Transverse colon (tissue), 4 donors: ENCODE measurements at regions not wholly inside any gene's neighbourhood (a gene's known extent, or its start where the extent isn't known, plus 50 kb on each side); places are given as distances from the start of the nearest gene placed in this dataset.

Source experiments
- DNase-seq: peaks from one replicate; pipeline ENCODE4 v3.0.0-alpha.2; 2019
- H3K27ac ChIP-seq, 4 donors: fragments of 200-600 bp; sonication (generic); 2 replicates each; pipeline ENCODE4 v1.5.1; 2016 to 2018; ENCODE audit warnings: inconsistent platforms in 4 of 4
- H3K27me3 ChIP-seq: fragments of 200-600 bp; sonication (generic); 2 replicates; pipeline ENCODE4 v1.5.1; 2017; ENCODE audit warnings: inconsistent platforms
- H3K36me3 ChIP-seq, 4 donors: fragments of 200-600 bp; sonication (generic); 2 replicates each; pipeline ENCODE4 v1.5.1; 2017 to 2019; ENCODE audit warnings: inconsistent platforms in 4 of 4
- H3K4me1 ChIP-seq, 4 donors: fragments of 200-600 bp; sonication (generic); 2 replicates each; pipeline ENCODE4 v1.5.1; 2017 to 2020; ENCODE audit warnings: inconsistent platforms in 4 of 4
- H3K4me3 ChIP-seq, 4 donors: fragments of 200-600 bp; sonication (generic); 1 replicate in 1 of 4; 2 replicates in 3 of 4; pipeline versions ENCODE4 v1.5.1 to v1.6.1; 2017 to 2019; ENCODE audit warnings: inconsistent platforms in 4 of 4
- H3K9me3 ChIP-seq, 2 donors: fragments of 200-600 bp; sonication (generic); 2 replicates each; pipeline ENCODE4 v1.5.1; 2017 to 2019; ENCODE audit warnings: inconsistent platforms in 2 of 2
- EP300 ChIP-seq: sonication (generic); formaldehyde crosslinking; IDR thresholded peaks from one replicate; pipeline ENCODE4 v1.6.1; 2017; ENCODE audit warnings: antibody characterized with exemption, low read depth
- POLR2A ChIP-seq: fragments of 450-650 bp; IDR thresholded peaks from one replicate; pipeline ENCODE4 v1.6.1; 2016; ENCODE audit warnings: antibody characterized with exemption, mild to moderate bottlenecking, moderate library complexity
- POLR2AphosphoS5 ChIP-seq, 3 donors: sonication (generic); formaldehyde crosslinking; IDR thresholded peaks; one replicate each; pipeline ENCODE4 v1.6.1; 2016; ENCODE audit warnings: antibody characterized with exemption in 3 of 3
- WGBS, 2 donors: methylation state at CpG; one replicate each; pipeline ENCODE4 v1.1.5; 2018; ENCODE audit warnings: low coverage in 1 of 2; 5-methylcytosine and 5-hydroxymethylcytosine counted together
- in situ Hi-C, 4 donors: fragments of 200-750 bp; cut with MboI; loops; one replicate each; pipeline versions ENCODE4 v1.15.0 to v1.15.1; 2017; ENCODE audit warnings: low sequenced_read_pairs in 3 of 4, low pct_ligation_motif_present in 1 of 4, low pct_unique_long_range_greater_than_20kb in 1 of 4
- intact Hi-C: fragments of 100-400 bp; cut with DNase I; formaldehyde crosslinking; loops from one replicate; pipeline ENCODE4 v1.15.1; 2023; ENCODE audit warnings: low total_unique reads
- TF ChIP-seq, protein P1 (sequence below), 5 experiments: fragments of 200-600 bp in 3 of 5; fragments of 450-650 bp in 2 of 5; sonication (generic) in 3 of 5; IDR thresholded peaks; 1 replicate in 2 of 5; 2 replicates in 3 of 5; pipeline ENCODE4 v1.5.1; 2016 to 2017; ENCODE audit warnings: antibody characterized with exemption in 5 of 5, inconsistent platforms in 3 of 5, mild to moderate bottlenecking in 2 of 5, moderate library complexity in 1 of 5

GRCh38 chr3:182349951-182350517 lies 443.3 kb upstream of the ATP11B start:
- WGBS, 2 donors, result 63 to 69% methylated on average over 1 of the region's 1 CpG
- DNase-seq, result no peak
- no peaks in the 10 kb centered on the region for H3K27me3 ChIP-seq
- no peak overlapping the region for H3K27ac ChIP-seq
- H3K36me3 ChIP-seq, result no peaks in the 10 kb centered on the region
- in situ Hi-C loops, result no loop called here
- no peaks in the 10 kb centered on the region for H3K9me3 ChIP-seq
- H3K4me3 ChIP-seq, result no peak overlapping the region
- no peaks in the 10 kb centered on the region for H3K4me1 ChIP-seq
- TF ChIP-seq POLR2AphosphoS5 (IDR thresholded peaks at IDR 0.05), result no peak
- no peak for TF ChIP-seq EP300
- no peak for TF ChIP-seq POLR2A
- TF ChIP-seq, protein P1, sequence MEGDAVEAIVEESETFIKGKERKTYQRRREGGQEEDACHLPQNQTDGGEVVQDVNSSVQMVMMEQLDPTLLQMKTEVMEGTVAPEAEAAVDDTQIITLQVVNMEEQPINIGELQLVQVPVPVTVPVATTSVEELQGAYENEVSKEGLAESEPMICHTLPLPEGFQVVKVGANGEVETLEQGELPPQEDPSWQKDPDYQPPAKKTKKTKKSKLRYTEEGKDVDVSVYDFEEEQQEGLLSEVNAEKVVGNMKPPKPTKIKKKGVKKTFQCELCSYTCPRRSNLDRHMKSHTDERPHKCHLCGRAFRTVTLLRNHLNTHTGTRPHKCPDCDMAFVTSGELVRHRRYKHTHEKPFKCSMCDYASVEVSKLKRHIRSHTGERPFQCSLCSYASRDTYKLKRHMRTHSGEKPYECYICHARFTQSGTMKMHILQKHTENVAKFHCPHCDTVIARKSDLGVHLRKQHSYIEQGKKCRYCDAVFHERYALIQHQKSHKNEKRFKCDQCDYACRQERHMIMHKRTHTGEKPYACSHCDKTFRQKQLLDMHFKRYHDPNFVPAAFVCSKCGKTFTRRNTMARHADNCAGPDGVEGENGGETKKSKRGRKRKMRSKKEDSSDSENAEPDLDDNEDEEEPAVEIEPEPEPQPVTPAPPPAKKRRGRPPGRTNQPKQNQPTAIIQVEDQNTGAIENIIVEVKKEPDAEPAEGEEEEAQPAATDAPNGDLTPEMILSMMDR (IDR thresholded peaks at IDR 0.05), result no peak
- intact Hi-C loops, result no loop called here

DNA sequence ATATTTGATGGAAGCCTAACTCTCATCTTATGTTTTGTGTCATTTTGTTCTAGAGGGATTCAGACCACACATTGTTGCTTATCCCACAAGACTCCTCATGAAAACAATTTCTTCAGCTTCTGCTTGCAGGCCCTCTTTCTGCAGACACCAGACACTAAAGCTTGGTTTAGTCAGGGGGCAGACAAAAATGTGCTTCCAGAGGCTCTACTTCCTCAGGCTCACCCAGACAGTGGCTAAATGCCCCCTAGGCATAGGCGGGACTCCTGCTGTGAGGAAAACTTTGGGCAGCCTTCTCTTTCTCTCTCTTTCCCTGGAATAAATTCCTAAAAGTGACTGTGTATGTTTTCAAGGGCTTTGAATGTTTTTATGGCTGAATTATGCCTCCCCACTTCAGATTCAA lies 435.4 kb upstream of the ATP11B start:
- DNase-seq, result no peak
- 40 to 48% methylated on average over 1 of the region's 1 CpG for WGBS, 2 donors
- intact Hi-C loops (no loop called here), in situ Hi-C loops (no loop called here)
- no peak for TF ChIP-seq POLR2AphosphoS5 (IDR thresholded peaks at IDR 0.05)
- no peak for TF ChIP-seq EP300
- TF ChIP-seq, protein P1 (IDR thresholded peaks at IDR 0.05), result no peak
- TF ChIP-seq POLR2A, result no peak
- Histone ChIP-seq H3K36me3 (no peaks in the 10 kb centered on the region), H3K27me3 (no peaks in the 10 kb centered on the region), H3K4me3 (no peak overlapping the region), H3K4me1 (no peaks in the 10 kb centered on the region), H3K9me3 (no peaks in the 10 kb centered on the region), H3K27ac (no peak overlapping the region)

DNA sequence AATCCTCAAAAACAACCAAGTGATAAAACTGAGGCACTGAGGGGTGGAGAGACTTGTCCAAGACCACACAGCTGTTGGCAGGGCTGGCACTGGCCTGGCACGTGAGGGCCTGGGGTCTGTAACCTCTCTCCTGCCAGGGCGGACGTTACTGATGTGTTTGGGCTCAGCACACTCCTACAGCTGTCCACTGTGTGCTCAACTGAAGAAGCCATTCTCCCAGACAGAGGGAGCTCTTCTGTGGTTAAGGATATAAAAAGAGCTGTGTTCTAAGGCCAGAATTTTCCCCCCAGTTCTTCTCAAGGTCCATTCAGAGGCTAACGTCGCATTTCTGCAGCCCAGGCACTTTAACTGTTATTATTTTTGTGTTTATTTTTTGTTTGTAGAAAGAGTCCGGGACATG lies 429.0 kb upstream of the ATP11B start:
- Histone ChIP-seq H3K9me3 (no peaks in the 10 kb centered on the region), H3K4me3 (no peak overlapping the region), H3K27ac (no peak overlapping the region), H3K4me1 (no peaks in the 10 kb centered on the region), H3K36me3 (no peaks in the 10 kb centered on the region), H3K27me3 (no peaks in the 10 kb centered on the region)
- 58% methylated on average over 6 of the region's 6 CpGs; no CpG with 5 or more reads in 1 of the 2 donors for WGBS, 2 donors
- in situ Hi-C loops, result no loop called here
- DNase-seq, result no peak
- intact Hi-C loops, result no loop called here
- TF ChIP-seq POLR2AphosphoS5 (IDR thresholded peaks at IDR 0.05) (no peak), POLR2A (no peak)
- TF ChIP-seq, protein P1 (IDR thresholded peaks at IDR 0.05), result no peak

DNA sequence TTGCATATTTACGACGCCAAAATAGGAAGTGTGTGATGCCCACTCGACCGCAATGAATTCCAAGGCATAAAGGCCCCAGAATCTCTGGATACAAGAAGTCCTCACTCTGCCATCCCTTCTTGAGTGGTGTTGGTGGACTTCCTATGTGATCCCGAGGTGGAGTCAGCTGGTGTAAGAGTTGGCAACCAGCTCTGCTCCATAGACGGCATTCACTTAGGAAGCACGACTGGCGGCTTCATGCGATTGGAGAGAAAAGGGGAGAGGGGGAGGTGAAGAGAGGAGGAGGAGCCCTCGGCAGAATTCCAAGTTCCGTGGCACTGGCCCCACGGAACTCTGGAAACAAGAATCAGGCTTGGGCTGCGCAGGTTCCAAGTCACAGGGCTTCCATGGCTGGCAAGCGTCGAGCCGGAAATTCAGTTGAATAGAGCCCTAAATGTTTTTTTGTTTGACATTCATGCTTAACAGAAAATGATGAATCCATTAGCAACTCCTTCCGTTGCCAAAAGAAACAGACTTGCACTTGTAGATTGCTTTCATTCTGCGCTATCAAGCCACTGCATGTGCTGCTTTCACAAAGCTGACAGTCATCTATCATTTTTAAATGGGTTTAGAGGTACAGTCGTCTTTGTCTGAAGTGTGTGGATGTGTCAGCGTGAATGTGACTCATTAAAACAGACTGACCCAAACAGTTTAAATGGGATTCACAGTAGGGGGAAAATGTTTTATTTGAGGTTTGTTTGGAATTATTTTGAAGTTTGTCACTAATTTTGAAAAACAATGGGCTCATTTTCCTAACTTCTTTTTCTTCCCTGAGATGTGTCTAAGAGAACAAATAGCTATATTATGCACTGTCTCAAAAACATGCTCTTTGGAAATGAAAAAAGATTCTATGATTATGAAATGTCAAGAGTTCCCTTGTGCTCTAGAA lies 428.3 kb upstream of the ATP11B start:
- intact Hi-C loops (no loop called here), in situ Hi-C loops (no loop called here)
- H3K4me3 ChIP-seq, result no peak overlapping the region
- no peaks in the 10 kb centered on the region for H3K27me3 ChIP-seq
- H3K36me3 ChIP-seq, result no peaks in the 10 kb centered on the region
- DNase-seq, result peak; percentile 7
- no peak overlapping the region for H3K27ac ChIP-seq
- 31 to 64% methylated on average over 4 to 20 of the region's 20 CpGs for WGBS, 2 donors
- H3K4me1 ChIP-seq, result no peaks in the 10 kb centered on the region
- TF ChIP-seq, protein P1 (IDR thresholded peaks at IDR 0.05), result no peak
- TF ChIP-seq POLR2A, result no peak
- no peak for TF ChIP-seq POLR2AphosphoS5 (IDR thresholded peaks at IDR 0.05)
- TF ChIP-seq EP300, result no peak
- no peaks in the 10 kb centered on the region for H3K9me3 ChIP-seq
